NCI-H524 (cell line): ENCODE measurements at regions not wholly inside any gene's neighbourhood (a gene's known extent, or its start where the extent isn't known, plus 50 kb on each side); places are given as distances from the start of the nearest gene placed in this dataset.
A peak's percentile ranks its signal among the peaks of the same experiment; 100 is the strongest.

ENCODE experiments used
- DNase-seq, 2 experiments: peaks; one replicate each; lab custom pipeline; 2025; lab: John Stamatoyannopoulos, UW

DNA sequence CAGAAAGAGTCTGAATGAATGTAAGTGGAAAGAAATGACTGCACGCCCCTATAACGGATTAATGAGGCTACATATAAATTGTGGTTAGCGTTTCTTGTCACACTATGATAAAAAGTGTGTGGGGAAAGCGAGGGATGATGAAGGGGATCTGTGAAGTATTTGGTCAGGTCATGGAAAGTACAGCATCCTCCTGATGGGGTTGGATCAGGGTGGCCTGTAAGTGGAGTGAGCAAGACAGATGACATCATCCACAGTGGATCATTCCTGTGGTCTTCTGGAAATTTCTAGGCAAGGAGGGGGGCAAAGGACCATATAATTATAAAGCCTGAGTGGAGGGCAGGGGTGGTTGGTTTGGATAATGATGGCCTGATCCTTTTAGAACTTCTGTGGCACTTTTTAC is 606.0 kb downstream of the INHBA start:
- DNase-seq, result no peak

DNA sequence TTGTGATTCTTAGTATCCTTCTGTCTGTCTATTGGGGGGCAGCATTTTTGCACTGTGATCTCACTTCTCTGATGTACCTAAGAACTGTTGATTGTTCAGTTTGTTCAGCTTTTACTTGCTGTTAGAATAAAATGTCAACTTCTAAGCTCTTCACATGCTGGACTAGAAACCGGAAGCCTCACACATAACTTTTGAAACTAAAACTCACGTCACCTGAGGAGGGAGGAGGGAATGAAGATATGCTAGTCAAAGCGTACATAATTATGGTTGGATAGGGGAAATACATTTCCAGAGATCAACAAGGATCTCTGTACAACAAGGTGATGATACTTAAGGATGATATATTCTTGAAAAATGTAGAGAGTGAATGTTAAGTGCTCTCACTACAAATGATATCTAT is 609.7 kb downstream of the INHBA start:
- no peak for DNase-seq

DNA sequence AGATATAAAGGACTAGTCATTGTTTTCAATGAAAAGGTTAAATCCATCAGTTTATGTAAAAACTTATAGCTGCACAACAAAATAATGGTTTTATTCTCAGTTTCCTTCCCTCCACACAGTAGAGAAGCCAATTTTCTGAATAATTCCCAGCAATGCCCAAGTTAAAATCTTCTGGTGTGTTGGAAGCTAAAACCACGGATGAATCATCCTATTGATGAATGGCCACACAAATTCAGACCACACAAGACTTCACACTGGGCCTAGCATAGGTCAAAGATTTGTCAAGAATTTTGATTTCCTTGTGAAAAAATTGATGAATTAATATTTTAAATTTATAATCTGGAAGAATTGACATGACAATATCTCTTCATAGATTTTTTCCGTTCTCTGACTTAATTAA is 617.6 kb downstream of the INHBA start:
- DNase-seq, result no peak

DNA sequence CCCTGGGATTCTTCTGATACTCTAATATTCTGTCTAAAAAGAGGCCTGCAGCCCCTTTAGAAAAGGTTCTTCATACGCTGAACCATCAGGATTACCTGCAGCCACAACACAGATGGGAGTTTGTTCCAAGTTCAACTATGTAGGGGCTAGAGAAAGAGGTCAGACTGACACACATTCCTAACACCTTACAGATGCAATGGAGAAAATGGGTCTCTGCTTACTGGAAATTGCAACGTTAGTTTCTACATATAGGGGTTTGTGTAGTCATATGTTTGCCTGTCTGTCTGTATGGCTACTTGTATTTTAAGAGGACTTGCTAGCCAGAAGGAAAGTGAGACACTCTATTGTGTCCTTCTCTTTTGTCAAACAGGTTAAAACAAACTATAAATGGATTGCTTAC is 618.5 kb downstream of the INHBA start:
- DNase-seq, result no peak

DNA sequence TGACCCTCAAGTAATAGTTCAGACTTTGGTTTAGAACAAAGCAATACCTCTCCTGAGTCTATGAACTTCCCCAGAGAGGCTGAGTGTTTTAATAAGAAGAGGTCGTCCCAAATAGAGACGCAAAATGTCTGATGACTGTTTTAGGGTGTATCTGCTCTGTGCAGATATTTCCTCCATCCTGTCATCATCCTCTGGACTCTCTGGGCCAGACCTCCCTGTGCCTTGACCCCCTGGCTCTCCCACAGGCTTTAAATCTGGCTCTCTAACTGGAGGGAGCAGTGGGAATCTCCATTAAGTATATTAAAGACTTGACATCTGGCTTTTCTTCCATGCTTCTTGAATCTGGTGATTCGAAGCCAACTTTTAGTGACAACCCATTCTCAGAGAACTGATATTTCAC is 633.3 kb downstream of the INHBA start:
- DNase-seq, result no peak

DNA sequence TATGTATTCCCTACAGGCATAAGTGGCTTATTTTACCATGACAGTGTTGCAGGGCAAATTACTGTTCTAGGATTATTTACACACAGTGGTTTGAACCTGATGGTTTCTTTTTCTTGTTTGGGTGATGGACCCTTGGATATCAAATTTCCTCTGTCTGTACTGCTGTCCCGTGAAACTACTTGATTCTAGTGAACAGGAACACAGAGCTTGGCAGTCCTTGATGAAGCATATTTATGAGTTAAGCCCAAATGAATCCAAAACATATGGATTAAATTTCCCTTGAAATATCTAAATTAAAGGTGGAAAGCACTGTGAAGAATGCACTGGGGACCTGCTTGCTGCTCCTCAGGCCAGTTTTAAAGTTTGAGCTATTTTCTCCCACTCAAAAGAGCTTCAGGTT is 635.3 kb downstream of the INHBA start:
- no peak for DNase-seq

DNA sequence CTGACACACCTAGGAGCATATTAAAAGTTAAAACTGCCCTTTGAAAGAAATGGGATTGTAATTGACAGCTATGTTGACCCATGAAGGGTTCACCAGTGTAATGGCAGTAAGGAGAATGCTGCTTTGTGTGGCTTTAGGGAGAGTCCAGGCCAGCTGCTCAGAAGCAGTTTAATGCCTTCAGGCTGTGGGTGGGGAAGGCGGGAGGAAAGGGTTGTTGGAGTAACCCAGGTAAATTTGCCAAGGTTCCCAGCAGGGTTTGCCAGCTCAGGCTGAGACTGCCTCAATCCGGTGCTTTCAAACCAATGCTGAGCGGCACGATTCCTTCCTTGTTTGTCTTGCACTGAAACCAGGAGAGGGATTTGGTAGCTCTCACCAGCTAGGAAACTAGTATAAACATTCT is 637.2 kb downstream of the INHBA start:
- no peak for DNase-seq

DNA sequence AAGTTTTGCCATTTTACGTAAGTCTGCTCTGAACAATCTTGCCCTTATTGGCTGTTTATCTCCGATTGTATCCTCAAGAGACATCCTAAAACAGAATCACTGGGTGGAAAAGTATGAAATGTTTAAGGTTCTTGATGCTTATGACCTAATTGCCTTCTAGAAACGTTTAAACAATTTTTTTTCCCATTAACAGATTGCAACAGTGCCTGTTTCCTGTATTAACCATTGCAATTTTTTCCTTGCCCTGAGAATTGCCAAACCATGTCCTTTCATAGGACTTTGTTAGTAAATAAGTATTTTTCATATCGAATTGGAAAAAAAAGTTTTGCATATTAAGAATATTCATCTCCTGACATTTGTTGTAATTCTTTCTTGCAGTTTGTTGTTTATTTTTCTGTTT is 639.8 kb downstream of the INHBA start:
- no peak for DNase-seq

DNA sequence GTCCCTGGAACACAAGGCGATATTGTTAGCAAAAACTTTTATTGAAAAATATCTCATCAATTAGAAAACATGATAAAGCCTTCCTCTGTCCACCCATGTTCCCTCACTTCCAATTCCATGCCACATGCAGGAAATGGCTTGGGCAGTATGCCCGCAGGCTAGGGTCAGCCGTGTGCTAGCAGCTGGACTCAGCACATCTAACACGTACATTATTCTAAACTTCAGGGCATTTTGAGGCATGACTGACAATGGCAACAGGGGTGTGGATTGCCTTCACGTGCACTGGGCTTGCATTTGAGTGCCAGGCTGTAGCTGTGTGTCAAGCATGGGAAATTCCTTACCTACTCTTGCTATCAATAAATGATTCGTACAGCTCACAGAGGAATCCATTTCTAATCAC is 642.1 kb downstream of the INHBA start:
- DNase-seq, result no peak

DNA sequence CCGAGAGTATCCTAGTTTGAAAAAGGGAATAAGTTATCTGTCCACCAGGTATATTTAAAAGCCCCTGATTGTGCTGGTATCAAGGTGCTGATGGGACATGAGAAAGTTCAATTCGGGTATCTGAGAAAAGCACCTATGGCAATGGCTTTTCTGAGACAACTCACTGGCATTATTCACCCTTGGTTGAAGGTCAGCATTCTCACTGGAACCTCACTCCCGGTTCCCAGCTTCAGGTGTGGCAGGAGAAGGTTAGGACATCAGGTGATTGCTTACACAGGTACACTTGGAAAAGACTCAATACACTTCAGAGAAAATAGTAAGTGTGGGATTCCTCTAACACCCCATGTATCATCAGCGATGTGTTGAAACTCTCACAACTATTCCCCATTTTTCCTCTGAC is 643.1 kb downstream of the INHBA start:
- no peak for DNase-seq

DNA sequence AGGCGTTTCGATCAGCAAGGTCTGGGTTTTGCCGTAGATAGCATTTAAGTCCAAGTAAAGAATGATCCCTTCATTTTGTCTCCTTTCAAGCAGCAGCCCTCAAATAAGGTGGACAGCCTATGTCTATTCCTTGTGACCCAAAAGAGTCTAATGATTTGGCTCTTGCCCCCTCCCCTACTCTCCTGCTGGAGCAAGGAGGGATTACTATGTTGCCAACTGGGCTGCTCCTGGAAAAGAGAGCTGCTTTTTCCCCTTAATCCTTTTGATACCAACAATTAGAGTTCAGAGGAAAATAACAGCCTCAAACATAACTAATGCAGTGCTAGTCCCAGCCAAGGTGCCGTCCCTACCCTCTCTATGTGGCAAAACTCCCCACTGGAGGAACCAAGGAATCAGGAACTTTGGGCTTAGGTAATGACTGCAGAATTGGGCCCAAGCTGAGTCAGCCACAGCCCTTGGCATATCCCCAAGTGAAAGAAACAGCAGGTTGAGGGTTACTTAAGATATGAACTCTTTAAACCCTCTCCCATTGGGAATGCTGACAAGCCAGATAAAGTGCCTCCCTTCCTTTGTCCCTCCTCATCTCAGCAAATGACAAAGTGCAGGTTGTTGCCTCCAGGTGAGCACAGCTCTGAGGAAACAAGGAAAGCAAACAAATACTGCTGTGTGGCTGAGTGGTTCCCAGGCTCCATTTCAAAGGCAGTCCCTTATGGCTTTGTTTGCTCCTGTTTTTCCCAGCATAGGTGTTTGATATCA is 643.7 kb downstream of the INHBA start:
- peak; percentile 54 to 68 for DNase-seq

DNA sequence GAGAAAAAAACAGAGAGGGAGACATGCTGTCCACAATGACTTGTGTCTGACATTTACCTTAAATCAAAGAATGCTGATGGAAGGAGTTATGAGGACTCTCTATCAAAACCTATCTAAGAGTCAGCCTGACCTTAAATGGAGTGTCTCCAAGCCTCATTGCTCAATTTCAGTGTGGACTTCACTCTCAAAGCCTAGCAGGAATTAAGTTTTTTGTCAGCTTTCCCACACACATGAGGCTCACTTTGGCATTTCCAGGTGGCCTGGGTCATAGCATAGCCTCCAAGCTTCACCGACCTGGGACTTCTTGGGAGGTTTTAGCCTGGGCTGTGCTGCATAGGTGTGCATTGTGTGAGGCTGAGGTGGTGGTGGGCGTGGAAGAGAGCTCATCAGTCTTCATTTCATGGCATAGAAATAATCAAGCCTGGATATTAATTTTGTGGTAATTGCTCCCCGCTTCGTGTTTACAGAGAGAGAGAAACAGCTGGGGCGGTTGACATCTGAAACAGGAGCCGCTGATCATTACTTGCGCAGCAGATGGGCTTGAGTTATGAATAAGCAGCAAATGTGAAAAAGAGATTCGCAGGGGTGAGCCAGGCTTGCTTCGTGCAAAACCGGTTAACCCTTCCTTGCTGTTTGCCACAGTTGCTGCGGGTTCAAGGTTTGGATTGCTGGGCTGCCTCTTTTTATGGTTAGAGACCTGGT is 647.8 kb downstream of the INHBA start:
- peak; percentile 76 to 92 for DNase-seq

DNA sequence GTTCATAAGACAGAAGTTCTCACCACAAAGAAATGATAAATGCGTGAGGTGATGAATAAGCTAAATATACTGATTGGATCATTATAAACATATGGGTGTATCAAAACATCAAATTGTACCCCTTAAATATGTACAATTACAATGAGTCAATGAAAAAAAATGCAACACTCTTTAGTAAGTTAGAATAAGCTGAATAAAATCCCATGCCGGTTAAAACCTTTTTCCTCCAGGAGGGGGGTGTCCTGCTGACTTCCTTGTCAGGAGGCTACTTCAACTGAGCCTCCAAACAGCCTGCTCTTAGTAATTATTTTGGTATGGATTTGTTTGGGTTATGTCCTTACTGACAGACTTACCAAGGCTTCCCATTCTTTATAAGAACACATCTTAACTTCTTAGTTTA is 649.1 kb downstream of the INHBA start:
- no peak for DNase-seq

DNA sequence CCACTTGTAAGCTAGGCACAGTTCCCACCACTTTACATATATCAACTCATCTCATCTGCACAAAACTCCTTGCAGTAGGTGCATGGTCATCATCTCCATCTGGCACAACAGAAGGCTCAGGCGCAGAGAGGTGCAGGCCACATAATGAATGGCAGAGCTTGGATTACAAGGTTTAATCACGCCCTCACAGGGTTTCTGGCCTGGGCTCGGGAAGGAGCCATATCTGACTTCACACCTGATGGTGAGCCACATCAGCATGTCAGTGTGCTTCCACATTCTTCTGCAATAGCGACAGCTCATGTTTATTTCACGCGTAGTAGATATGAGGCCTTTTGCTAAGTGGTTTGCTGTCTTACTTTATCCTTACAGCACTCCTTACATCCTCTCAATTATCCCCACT is 650.2 kb downstream of the INHBA start:
- DNase-seq, result peak; percentile 89 to 97

DNA sequence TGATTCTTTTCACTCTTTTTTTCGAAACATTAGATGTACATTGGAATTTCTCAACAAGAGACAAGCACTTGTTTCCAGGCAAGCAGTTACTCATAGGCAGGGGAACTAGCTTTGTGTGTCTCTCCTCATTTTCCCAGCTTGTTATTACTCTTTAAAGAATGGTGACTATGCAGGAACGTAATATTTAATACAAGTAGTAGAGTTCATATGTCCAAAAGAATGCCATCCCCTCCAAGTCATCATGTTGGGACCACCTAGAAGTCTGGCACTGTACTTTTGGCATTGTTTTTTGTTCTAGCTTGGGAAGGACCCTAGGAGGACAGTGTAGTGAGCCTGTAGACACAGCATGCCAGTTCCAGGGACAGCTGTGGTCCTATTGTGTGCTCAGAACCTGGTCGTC is 650.7 kb downstream of the INHBA start:
- DNase-seq, result no peak

DNA sequence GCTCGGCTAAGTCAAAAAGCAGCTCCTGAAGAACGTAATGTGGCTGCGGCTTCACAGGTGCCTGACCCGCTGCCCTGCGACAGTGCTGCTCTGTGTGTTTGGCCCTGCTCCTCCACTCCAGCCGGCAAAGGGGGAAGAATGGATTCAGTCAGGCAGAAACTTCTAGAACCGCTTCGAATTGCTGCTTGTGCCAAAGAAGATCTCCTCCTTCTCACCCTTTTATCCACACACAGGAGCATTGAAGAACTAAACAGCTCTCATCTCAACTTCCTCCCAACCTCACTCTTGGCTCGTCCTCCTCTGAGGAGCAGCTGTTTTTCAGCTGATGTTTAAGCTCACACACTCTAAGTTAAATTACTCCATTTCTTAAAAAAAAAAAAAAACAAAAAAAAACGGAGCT is 651.4 kb downstream of the INHBA start:
- no peak for DNase-seq

DNA sequence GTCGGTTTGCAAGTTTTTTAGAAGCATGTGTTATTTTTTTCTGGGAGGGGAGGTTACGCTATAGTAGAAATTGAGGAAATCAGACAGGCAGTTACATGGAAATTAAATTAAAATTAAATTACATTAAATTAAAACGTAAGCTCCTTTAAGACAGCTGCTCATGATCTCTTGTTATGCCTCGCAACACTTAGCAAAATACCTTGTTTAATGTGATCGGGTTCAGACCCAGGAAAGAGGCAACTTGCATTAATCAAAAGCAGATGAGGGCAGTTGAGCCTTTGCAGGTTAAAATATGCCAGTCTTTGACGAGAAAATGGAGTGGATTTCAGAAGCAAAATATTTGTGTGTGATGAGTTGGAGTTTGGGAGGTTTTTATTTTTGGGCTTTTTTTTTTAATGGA is 651.8 kb downstream of the INHBA start:
- peak in 1 of 2 experiments; percentile 12 for DNase-seq

DNA sequence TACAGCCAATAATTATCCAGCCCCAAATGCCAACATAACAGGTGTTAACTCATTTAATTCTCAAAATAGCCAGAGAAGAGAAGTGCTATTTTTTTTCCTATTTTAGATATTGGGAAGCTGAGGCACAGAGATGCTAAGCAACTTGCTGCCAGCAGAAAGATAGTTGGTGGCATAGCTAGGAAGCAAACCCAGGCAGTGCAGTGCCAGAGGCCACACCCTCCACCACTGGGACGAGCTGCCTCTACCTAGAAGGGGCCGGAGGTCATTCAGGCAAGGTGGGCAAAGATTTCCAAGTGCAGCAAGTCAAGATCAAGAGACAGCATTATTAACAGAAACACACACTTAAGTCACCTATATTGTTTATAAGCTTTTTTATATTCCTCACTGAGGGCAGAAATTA is 654.1 kb downstream of the INHBA start:
- DNase-seq, result no peak

DNA sequence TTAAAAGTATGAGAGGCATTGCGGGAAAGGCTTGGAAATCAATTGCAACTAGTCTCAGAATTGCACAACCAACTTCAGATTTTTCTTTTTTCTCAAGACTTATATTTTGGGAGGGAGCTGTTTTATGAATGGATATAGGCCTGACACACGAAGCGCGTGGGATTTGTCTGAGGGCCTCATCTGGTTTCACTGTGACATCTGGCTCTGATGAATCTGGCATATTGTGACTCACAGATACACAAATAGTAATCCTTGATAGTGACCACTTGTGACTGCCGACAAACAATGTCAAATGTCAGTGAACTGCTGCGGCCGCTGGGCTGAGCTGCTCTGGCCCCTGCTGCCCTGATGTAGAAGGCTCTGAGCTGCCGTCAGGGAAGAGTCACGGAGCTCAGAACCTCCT is 655.1 kb downstream of the INHBA start:
- DNase-seq, result peak; percentile 62 to 83

DNA sequence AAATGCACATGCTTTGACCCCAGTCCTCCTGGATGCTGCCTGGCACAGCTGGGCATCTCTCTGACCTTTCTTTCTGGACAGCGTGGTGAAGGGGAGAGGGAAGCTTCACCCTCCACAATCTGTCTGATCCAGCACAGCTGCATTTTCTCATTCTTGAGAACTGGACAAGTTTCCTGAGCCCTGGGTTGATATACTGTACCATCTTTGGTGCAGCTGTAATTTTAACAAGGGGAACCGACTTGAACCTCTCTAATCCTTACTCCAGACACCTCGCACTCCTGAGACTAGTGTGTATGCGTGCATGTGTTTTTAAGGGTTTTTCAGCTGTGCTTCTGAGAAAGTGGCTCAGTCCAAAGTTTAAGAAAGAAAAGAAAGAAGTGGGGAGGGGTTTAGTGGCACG is 655.7 kb downstream of the INHBA start:
- peak in 1 of 2 experiments; percentile 25 for DNase-seq

DNA sequence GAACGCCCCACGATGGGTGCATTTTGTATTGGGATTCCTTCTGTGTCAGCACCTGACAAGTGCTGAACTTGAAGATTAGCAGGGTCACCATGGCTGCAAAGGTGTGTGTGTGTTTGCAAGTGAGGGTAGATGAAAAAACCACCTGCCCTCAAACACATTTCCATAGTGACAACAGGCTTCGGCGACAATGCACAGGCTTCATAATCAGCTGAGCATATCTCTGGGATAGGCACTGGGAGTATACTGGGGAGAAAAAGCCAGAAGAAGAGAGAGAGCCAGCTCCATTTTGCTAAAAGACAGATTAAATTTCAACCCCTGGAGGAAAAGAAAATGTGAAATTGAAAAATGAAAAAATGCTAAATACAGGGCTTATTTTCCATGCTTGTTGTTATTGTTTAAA is 656.1 kb downstream of the INHBA start:
- DNase-seq, result peak in 1 of 2 experiments; percentile 14

DNA sequence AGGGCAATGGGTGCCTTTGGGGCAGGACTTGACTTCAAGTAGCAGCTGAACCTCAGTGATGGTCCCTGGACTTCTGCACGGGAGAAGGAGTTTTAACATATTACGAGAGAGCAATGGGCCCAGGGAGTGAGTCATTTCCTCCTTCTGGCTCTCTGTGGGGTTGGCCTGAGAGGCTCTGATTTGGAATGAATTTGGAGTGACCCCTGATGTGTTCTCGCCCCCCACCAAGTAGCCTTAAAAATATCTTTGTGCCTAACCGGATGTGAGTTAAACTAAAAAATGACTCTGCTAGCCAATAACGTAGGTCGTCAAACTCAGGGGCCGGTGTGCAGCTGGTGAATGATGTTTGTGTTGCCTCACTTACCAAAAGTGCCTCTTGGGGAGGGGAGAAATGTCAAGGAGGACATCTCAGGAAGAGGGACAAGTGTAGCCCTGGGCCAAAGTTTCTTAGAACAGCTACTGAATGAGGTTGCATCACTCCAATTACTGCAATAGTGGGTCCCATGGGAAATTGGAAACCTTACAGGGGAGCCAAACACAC is 656.6 kb downstream of the INHBA start:
- DNase-seq, result no peak

DNA sequence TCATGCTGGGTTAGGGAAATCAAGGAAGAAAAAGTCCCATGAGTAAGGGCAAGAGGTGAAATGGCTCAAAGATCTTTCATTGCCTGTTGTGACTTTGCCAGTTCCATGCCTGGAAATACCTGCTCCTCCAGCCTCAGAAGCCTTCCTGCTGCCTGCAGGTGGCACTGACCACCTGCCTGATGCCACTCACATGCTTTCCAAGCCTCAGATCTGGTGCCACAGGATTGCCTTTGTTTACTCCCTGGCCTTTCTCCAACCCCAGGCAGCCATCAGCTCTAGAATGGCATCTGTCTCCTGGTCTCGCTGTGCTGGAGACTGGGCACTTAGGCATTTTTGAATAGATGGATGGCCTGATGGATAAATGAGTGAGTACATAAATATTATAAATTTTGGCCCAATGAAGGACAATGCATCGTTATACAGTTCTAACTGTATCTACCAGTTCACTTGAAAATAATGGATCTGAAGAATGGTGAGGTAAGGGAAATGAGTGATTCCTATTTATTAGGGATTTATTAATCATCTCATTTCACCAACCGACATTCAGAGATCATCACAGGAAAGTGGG is 657.2 kb downstream of the INHBA start:
- DNase-seq, result peak; percentile 36 to 62
